ENCODE measurements at regions not wholly inside any gene's neighbourhood (a gene's known extent, or its start where the extent isn't known, plus 50 kb on each side); places are given as distances from the start of the nearest gene placed in this dataset.

GRCh38 chr2:185891403-185891802 lies 152.8 kb downstream of the FSIP2 start:
- no peak overlapping the region for H3K4me3 ChIP-seq (ENCODE audit: low read depth, low read length)
- no peak for DNase-seq (ENCODE audit: extremely low spot score)

GRCh38 chr2:185891804-185892411 lies 153.3 kb downstream of the FSIP2 start:
- Histone ChIP-seq H3K4me1 (ENCODE audit: insufficient read depth) (no peaks in the 10 kb centered on the region), H3K4me3 (ENCODE audit: low read depth, low read length) (no peak overlapping the region), H3K27ac (ENCODE audit: low read depth) (no peak overlapping the region), H3K36me3 (ENCODE audit: insufficient read depth) (no peaks in the 10 kb centered on the region)
- 84% methylated on average over 2 of the region's 2 CpGs for WGBS
- no peak for DNase-seq (ENCODE audit: extremely low spot score)

More at GRCh38 chr2:185891403-185891802, 152.8 kb downstream of the FSIP2 start:
- H3K36me3 ChIP-seq (ENCODE audit: insufficient read depth) = no peaks in the 10 kb centered on the region
- H3K4me1 ChIP-seq (ENCODE audit: insufficient read depth) = no peaks in the 10 kb centered on the region
- no peak overlapping the region for H3K27ac ChIP-seq (ENCODE audit: low read depth)

- H3K27ac ChIP-seq (ENCODE audit: low read depth) = no peak overlapping the region
- no peaks in the 10 kb centered on the region for H3K4me1 ChIP-seq (ENCODE audit: insufficient read depth)
- no peaks in the 10 kb centered on the region for H3K36me3 ChIP-seq (ENCODE audit: insufficient read depth)
- WGBS = 96% methylated on average over 1 of the region's 1 CpG
- no peak overlapping the region for H3K4me3 ChIP-seq (ENCODE audit: low read depth, low read length)
- no peak for DNase-seq (ENCODE audit: extremely low spot score)
Observed at GRCh38 chr2:185892484-185892883, 153.9 kb downstream of the FSIP2 start.

- DNase-seq (ENCODE audit: extremely low spot score) = no peak
- H3K4me1 ChIP-seq (ENCODE audit: insufficient read depth) = no peaks in the 10 kb centered on the region
- no peak overlapping the region for H3K27ac ChIP-seq (ENCODE audit: low read depth)
- H3K36me3 ChIP-seq (ENCODE audit: insufficient read depth) = no peaks in the 10 kb centered on the region
- no peak overlapping the region for H3K4me3 ChIP-seq (ENCODE audit: low read depth, low read length)
- WGBS = 90% methylated on average over 2 of the region's 2 CpGs
Observed at GRCh38 chr2:185894223-185894622, 155.6 kb downstream of the FSIP2 start.

- Histone ChIP-seq H3K36me3 (ENCODE audit: insufficient read depth) (no peaks in the 10 kb centered on the region), H3K27ac (ENCODE audit: low read depth) (no peak overlapping the region), H3K4me1 (ENCODE audit: insufficient read depth) (no peaks in the 10 kb centered on the region), H3K4me3 (ENCODE audit: low read depth, low read length) (no peak overlapping the region)
- DNase-seq (ENCODE audit: extremely low spot score) = no peak
- WGBS = 78% methylated on average over 5 of the region's 5 CpGs
Observed at GRCh38 chr2:185895828-185896693, 157.5 kb downstream of the FSIP2 start.

- DNase-seq (ENCODE audit: extremely low spot score) = no peak
- no peaks in the 10 kb centered on the region for H3K36me3 ChIP-seq (ENCODE audit: insufficient read depth)
- no peak overlapping the region for H3K4me3 ChIP-seq (ENCODE audit: low read depth, low read length)
- no peak overlapping the region for H3K27ac ChIP-seq (ENCODE audit: low read depth)
- no peaks in the 10 kb centered on the region for H3K4me1 ChIP-seq (ENCODE audit: insufficient read depth)
- WGBS = 92% methylated on average over 1 of the region's 1 CpG
Observed at GRCh38 chr2:185899366-185899765, 160.8 kb downstream of the FSIP2 start.

GRCh38 chr2:185919155-185919554 lies 180.6 kb downstream of the FSIP2 start:
- WGBS = 80% methylated on average over 1 of the region's 1 CpG
- H3K4me1 ChIP-seq (ENCODE audit: insufficient read depth) = no peaks in the 10 kb centered on the region
- no peaks in the 10 kb centered on the region for H3K36me3 ChIP-seq (ENCODE audit: insufficient read depth)
- H3K27ac ChIP-seq (ENCODE audit: low read depth) = no peak overlapping the region
- no peak overlapping the region for H3K4me3 ChIP-seq (ENCODE audit: low read depth, low read length)
- no peak for DNase-seq (ENCODE audit: extremely low spot score)

- 95% methylated on average over 3 of the region's 3 CpGs for WGBS
Observed at GRCh38 chr2:185921048-185921756, 182.6 kb downstream of the FSIP2 start.

GRCh38 chr2:185934232-185934631 lies 195.6 kb downstream of the FSIP2 start:
- H3K4me3 ChIP-seq (ENCODE audit: low read depth, low read length) = no peak overlapping the region
- 71% methylated on average over 2 of the region's 2 CpGs for WGBS
- DNase-seq (ENCODE audit: extremely low spot score) = no peak
- no peak overlapping the region for H3K27ac ChIP-seq (ENCODE audit: low read depth)
- no peaks in the 10 kb centered on the region for H3K36me3 ChIP-seq (ENCODE audit: insufficient read depth)
- H3K4me1 ChIP-seq (ENCODE audit: insufficient read depth) = no peaks in the 10 kb centered on the region

More at GRCh38 chr2:185921048-185921756, 182.6 kb downstream of the FSIP2 start:
- H3K36me3 ChIP-seq (ENCODE audit: insufficient read depth) = no peaks in the 10 kb centered on the region
- no peak overlapping the region for H3K27ac ChIP-seq (ENCODE audit: low read depth)
- H3K4me1 ChIP-seq (ENCODE audit: insufficient read depth) = no peaks in the 10 kb centered on the region
- H3K4me3 ChIP-seq (ENCODE audit: low read depth, low read length) = no peak overlapping the region
- DNase-seq (ENCODE audit: extremely low spot score) = no peak

- no peaks in the 10 kb centered on the region for H3K4me1 ChIP-seq (ENCODE audit: insufficient read depth)
- H3K27ac ChIP-seq (ENCODE audit: low read depth) = no peak overlapping the region
- no peak for DNase-seq (ENCODE audit: extremely low spot score)
- peaks cover 2% of the 10 kb centered on the region for H3K36me3 ChIP-seq (ENCODE audit: insufficient read depth)
- H3K4me3 ChIP-seq (ENCODE audit: low read depth, low read length) = no peak overlapping the region
Observed at GRCh38 chr2:185939858-185940257, 201.3 kb downstream of the FSIP2 start.

- Histone ChIP-seq H3K4me3 (ENCODE audit: low read depth, low read length) (no peak overlapping the region), H3K4me1 (ENCODE audit: insufficient read depth) (no peaks in the 10 kb centered on the region), H3K27ac (ENCODE audit: low read depth) (no peak overlapping the region), H3K36me3 (ENCODE audit: insufficient read depth) (peaks cover 2% of the 10 kb centered on the region)
- WGBS = 90% methylated on average over 4 of the region's 4 CpGs
- no peak for DNase-seq (ENCODE audit: extremely low spot score)
Observed at GRCh38 chr2:185942855-185943254, 204.3 kb downstream of the FSIP2 start.

- Histone ChIP-seq H3K27ac (ENCODE audit: low read depth) (no peak overlapping the region), H3K36me3 (ENCODE audit: insufficient read depth) (peaks cover 2% of the 10 kb centered on the region), H3K4me1 (ENCODE audit: insufficient read depth) (no peaks in the 10 kb centered on the region), H3K4me3 (ENCODE audit: low read depth, low read length) (no peak overlapping the region)
- 68% methylated on average over 2 of the region's 2 CpGs for WGBS
- DNase-seq (ENCODE audit: extremely low spot score) = no peak
Observed at GRCh38 chr2:185947722-185948121, 209.1 kb downstream of the FSIP2 start.

GRCh38 chr2:185952100-185952499 lies 213.5 kb downstream of the FSIP2 start:
- no peaks in the 10 kb centered on the region for H3K4me1 ChIP-seq (ENCODE audit: insufficient read depth)
- no peak overlapping the region for H3K27ac ChIP-seq (ENCODE audit: low read depth)
- 89% methylated on average over 3 of the region's 3 CpGs for WGBS
- H3K36me3 ChIP-seq (ENCODE audit: insufficient read depth) = no peaks in the 10 kb centered on the region
- H3K4me3 ChIP-seq (ENCODE audit: low read depth, low read length) = no peak overlapping the region
- DNase-seq (ENCODE audit: extremely low spot score) = no peak

GRCh38 chr2:185954389-185954788 lies 215.8 kb downstream of the FSIP2 start:
- DNase-seq (ENCODE audit: extremely low spot score) = no peak
- Histone ChIP-seq H3K36me3 (ENCODE audit: insufficient read depth) (no peaks in the 10 kb centered on the region), H3K4me3 (ENCODE audit: low read depth, low read length) (no peak overlapping the region), H3K27ac (ENCODE audit: low read depth) (no peak overlapping the region), H3K4me1 (ENCODE audit: insufficient read depth) (no peaks in the 10 kb centered on the region)
- 84% methylated on average over 2 of the region's 2 CpGs for WGBS
